ENCODE measurements at regions not wholly inside any gene's neighbourhood (a gene's known extent, or its start where the extent isn't known, plus 50 kb on each side); places are given as distances from the start of the nearest gene placed in this dataset.

GRCh38 chr14:26394150-26394810, 203.6 kb downstream of the NOVA1 start:
- TF ChIP-seq CTCF (IDR thresholded peaks at IDR 0.05 in 8 of 11, conservative IDR thresholded peaks at IDR 0.05 in 3 of 11), result peak in 1 of 11 experiments; percentile 20
- no peak for TF ChIP-seq POLR2AphosphoS5 (IDR thresholded peaks at IDR 0.05)
